Loucy (cell line): ENCODE measurements at regions not wholly inside any gene's neighbourhood (a gene's known extent, or its start where the extent isn't known, plus 50 kb on each side); places are given as distances from the start of the nearest gene placed in this dataset.

Experiments used
- H2AFZ ChIP-seq: fragments of 200-600 bp; sonication (generic); 2 replicates; pipeline ENCODE4 v1.6.0; 2016; ENCODE audit warnings: antibody characterized with exemption, mild to moderate bottlenecking, low read length, moderate library complexity
- H3F3A ChIP-seq: fragments of 200-600 bp; 2 replicates; pipeline ENCODE4 v1.6.0; 2016; ENCODE audit warnings: antibody characterized with exemption, low read depth, mild to moderate bottlenecking
- H3K27me3 ChIP-seq: fragments of 200-600 bp; sonication (generic); 2 replicates; pipeline ENCODE4 v1.6.1; 2014; ENCODE audit warnings: low read length, mild to moderate bottlenecking; ENCODE audit not compliant: insufficient read depth, poor library complexity, severe bottlenecking
- H3K36me3 ChIP-seq: fragments of 200-600 bp; sonication (generic); 2 replicates; pipeline ENCODE4 v1.6.1; 2016; ENCODE audit warnings: low read length; ENCODE audit not compliant: insufficient read depth
- H3K4me1 ChIP-seq: fragments of 200-600 bp; sonication (generic); 2 replicates; pipeline ENCODE4 v1.5.1; 2014; ENCODE audit warnings: low read length, mild to moderate bottlenecking; ENCODE audit not compliant: insufficient read depth, poor library complexity, severe bottlenecking
- H3K4me2 ChIP-seq: fragments of 200-600 bp; sonication (generic); 2 replicates; pipeline ENCODE4 v1.6.0; 2014; ENCODE audit warnings: antibody characterized with exemption, low read length, low read depth, mild to moderate bottlenecking; ENCODE audit not compliant: poor library complexity, severe bottlenecking
- H3K4me3 ChIP-seq: fragments of 200-600 bp; sonication (generic); 2 replicates; pipeline ENCODE4 v1.5.1; 2014; ENCODE audit warnings: low read length, mild to moderate bottlenecking, mixed read lengths; ENCODE audit not compliant: poor library complexity, severe bottlenecking
- H3K79me2 ChIP-seq: fragments of 200-600 bp; sonication (generic); 2 replicates; pipeline ENCODE4 v1.6.1; 2014; ENCODE audit warnings: low read length; ENCODE audit not compliant: insufficient read depth
- H3K9ac ChIP-seq: fragments of 200-600 bp; sonication (generic); 2 replicates; pipeline ENCODE4 v1.6.0; 2014; ENCODE audit warnings: mild to moderate bottlenecking, low read depth, low read length, moderate library complexity; ENCODE audit not compliant: poor library complexity, severe bottlenecking
- H3K9me2 ChIP-seq: fragments of 200-600 bp; sonication (generic); replicated peaks from 2 replicates; pipeline ENCODE4 v1.6.1; 2016; ENCODE audit warnings: low read depth, low read length, mixed read lengths
- H3K9me3 ChIP-seq: fragments of 200-600 bp; sonication (generic); 2 replicates; pipeline ENCODE4 v1.6.1; 2014; ENCODE audit warnings: mild to moderate bottlenecking, antibody characterized with exemption, low read length, low read depth; ENCODE audit not compliant: insufficient read depth
- H4K20me1 ChIP-seq: fragments of 200-600 bp; sonication (generic); 2 replicates; pipeline ENCODE4 v1.6.0; 2014; ENCODE audit warnings: antibody characterized with exemption, low read length, mild to moderate bottlenecking; ENCODE audit not compliant: insufficient read depth, poor library complexity, severe bottlenecking
- CTCF ChIP-seq: fragments of 200-600 bp; sonication (generic); conservative IDR thresholded peaks from 2 replicates; pipeline ENCODE4 v1.5.1; 2014; ENCODE audit warnings: mild to moderate bottlenecking, antibody characterized with exemption, low read length
- EZH2phosphoT487 ChIP-seq: fragments of 200-600 bp; IDR thresholded peaks from 2 replicates; pipeline ENCODE4 v1.6.1; 2018; ENCODE audit warnings: antibody characterized with exemption, mild to moderate bottlenecking, moderate library complexity, borderline replicate concordance

- no peak overlapping the region for H3K4me3 ChIP-seq
- no peak overlapping the region for H2AFZ ChIP-seq
- peaks cover 1% of the 10 kb centered on the region for H3K4me1 ChIP-seq
- no peaks in the 10 kb centered on the region for H3K9me2 ChIP-seq
- no peaks in the 10 kb centered on the region for H3K79me2 ChIP-seq
- no peaks in the 10 kb centered on the region for H3F3A ChIP-seq
- no peaks in the 10 kb centered on the region for H3K27me3 ChIP-seq
- no peak overlapping the region for H3K9ac ChIP-seq
- no peaks in the 10 kb centered on the region for H3K36me3 ChIP-seq
- TF ChIP-seq CTCF (no peak), EZH2phosphoT487 (no peak)
- H3K9me3 ChIP-seq = no peaks in the 10 kb centered on the region
- no peaks in the 10 kb centered on the region for H4K20me1 ChIP-seq
- no peak overlapping the region for H3K4me2 ChIP-seq
Measured at GRCh38 chr2:64847930-64848329, 141.3 kb upstream of the SLC1A4 start.

- H3K36me3 ChIP-seq = no peaks in the 10 kb centered on the region
- no peaks in the 10 kb centered on the region for H3K79me2 ChIP-seq
- no peaks in the 10 kb centered on the region for H3K9me2 ChIP-seq
- no peaks in the 10 kb centered on the region for H3F3A ChIP-seq
- H2AFZ ChIP-seq = no peak overlapping the region
- TF ChIP-seq CTCF = no peak
- TF ChIP-seq EZH2phosphoT487 = no peak
- no peaks in the 10 kb centered on the region for H3K27me3 ChIP-seq
- H4K20me1 ChIP-seq = no peaks in the 10 kb centered on the region
- no peak overlapping the region for H3K9ac ChIP-seq
- H3K4me1 ChIP-seq = peaks cover 2% of the 10 kb centered on the region
- no peak overlapping the region for H3K4me3 ChIP-seq
- no peaks in the 10 kb centered on the region for H3K9me3 ChIP-seq
- no peak overlapping the region for H3K4me2 ChIP-seq
Measured at GRCh38 chr2:64848363-64848762, 140.8 kb upstream of the SLC1A4 start.

- no peak overlapping the region for H3K4me3 ChIP-seq
- no peak overlapping the region for H2AFZ ChIP-seq
- H3K36me3 ChIP-seq = no peaks in the 10 kb centered on the region
- H3K4me2 ChIP-seq = no peak overlapping the region
- H3K79me2 ChIP-seq = no peaks in the 10 kb centered on the region
- no peaks in the 10 kb centered on the region for H3F3A ChIP-seq
- no peak overlapping the region for H3K9ac ChIP-seq
- H3K9me3 ChIP-seq = no peaks in the 10 kb centered on the region
- H4K20me1 ChIP-seq = no peaks in the 10 kb centered on the region
- TF ChIP-seq CTCF (no peak), EZH2phosphoT487 (no peak)
- peaks cover 2% of the 10 kb centered on the region for H3K4me1 ChIP-seq
- H3K27me3 ChIP-seq = no peaks in the 10 kb centered on the region
- H3K9me2 ChIP-seq = no peaks in the 10 kb centered on the region
Measured at GRCh38 chr2:64848945-64849344, 140.3 kb upstream of the SLC1A4 start.
